Mesendoderm (in vitro differentiated cells): ENCODE measurements at regions not wholly inside any gene's neighbourhood (a gene's known extent, or its start where the extent isn't known, plus 50 kb on each side); places are given as distances from the start of the nearest gene placed in this dataset.

Experiments used
- DNase-seq: peaks from one replicate; pipeline ENCODE4 v3.0.0; 2013
- H2AK5ac ChIP-seq: 2 replicates; pipeline ENCODE4 v1.6.1; 2013; ENCODE audit warnings: low read length, inconsistent platforms
- H2BK120ac ChIP-seq: 2 replicates; pipeline ENCODE4 v1.6.1; 2013; ENCODE audit warnings: low read depth, mild to moderate bottlenecking, low read length, moderate library complexity, mixed read lengths
- H2BK15ac ChIP-seq: replicated peaks from 2 replicates; pipeline ENCODE4 v1.6.1; 2013; ENCODE audit warnings: low read depth, mild to moderate bottlenecking, moderate library complexity
- H2BK5ac ChIP-seq: 2 replicates; pipeline ENCODE4 v1.6.1; 2013; ENCODE audit warnings: low read length, inconsistent platforms
- H3K18ac ChIP-seq: 2 replicates; pipeline ENCODE4 v1.6.1; 2013; ENCODE audit warnings: mild to moderate bottlenecking, low read length, mixed read lengths
- H3K23ac ChIP-seq: one replicate; pipeline ENCODE4 v1.6.1; 2013; ENCODE audit warnings: low read length
- H3K27ac ChIP-seq: 2 replicates; pipeline ENCODE4 v1.5.1; 2013; ENCODE audit warnings: low read depth, mild to moderate bottlenecking, inconsistent platforms, low read length, moderate library complexity
- H3K27me3 ChIP-seq: 2 replicates; pipeline ENCODE4 v1.6.1; 2013; ENCODE audit warnings: low read length, control low read depth, mild to moderate bottlenecking, inconsistent platforms; ENCODE audit not compliant: insufficient read depth, poor library complexity
- H3K36me3 ChIP-seq: 2 replicates; pipeline ENCODE4 v1.6.1; 2013; ENCODE audit warnings: low read length, inconsistent platforms; ENCODE audit not compliant: control insufficient read depth, insufficient read depth
- H3K4ac ChIP-seq: one replicate; pipeline ENCODE4 v1.6.1; 2013; ENCODE audit warnings: low read depth, mild to moderate bottlenecking, low read length, moderate library complexity
- H3K4me1 ChIP-seq: 2 replicates; pipeline ENCODE4 v1.6.1; 2013; ENCODE audit warnings: low read depth, low read length, inconsistent platforms; ENCODE audit not compliant: control insufficient read depth
- H3K4me2 ChIP-seq: 2 replicates; pipeline ENCODE4 v1.6.1; 2013; ENCODE audit warnings: low read length
- H3K4me3 ChIP-seq: 2 replicates; pipeline ENCODE4 v1.5.1; 2013; ENCODE audit warnings: mild to moderate bottlenecking, low read length
- H3K56ac ChIP-seq: one replicate; pipeline ENCODE4 v1.6.1; 2013; ENCODE audit warnings: low read length
- H3K79me1 ChIP-seq: 2 replicates; pipeline ENCODE4 v1.6.1; 2013; ENCODE audit warnings: low read length, inconsistent platforms
- H3K79me2 ChIP-seq: 2 replicates; pipeline ENCODE4 v1.6.1; 2013; ENCODE audit warnings: mild to moderate bottlenecking, low read length; ENCODE audit not compliant: control insufficient read depth, insufficient read depth
- H3K9ac ChIP-seq: 2 replicates; pipeline ENCODE4 v1.6.1; 2013; ENCODE audit warnings: low read length, inconsistent platforms
- H4K5ac ChIP-seq: one replicate; pipeline ENCODE4 v1.6.1; 2013; ENCODE audit warnings: low read length
- H4K8ac ChIP-seq: one replicate; pipeline ENCODE4 v1.6.1; 2013; ENCODE audit warnings: low read depth, mild to moderate bottlenecking, control low read depth, low read length, moderate library complexity
- WGBS: extraction: QIAGEN DNeasy Blood & Tissue Kit; methylation state at CpG from one replicate; pipeline ENCODE4 v1.1.7; 2013; ENCODE audit warnings: low lambda C conversion rate, missing lambda C conversion rate; ENCODE audit not compliant: insufficient coverage; ENCODE audit errors: extremely low coverage; 5-methylcytosine and 5-hydroxymethylcytosine counted together

DNA sequence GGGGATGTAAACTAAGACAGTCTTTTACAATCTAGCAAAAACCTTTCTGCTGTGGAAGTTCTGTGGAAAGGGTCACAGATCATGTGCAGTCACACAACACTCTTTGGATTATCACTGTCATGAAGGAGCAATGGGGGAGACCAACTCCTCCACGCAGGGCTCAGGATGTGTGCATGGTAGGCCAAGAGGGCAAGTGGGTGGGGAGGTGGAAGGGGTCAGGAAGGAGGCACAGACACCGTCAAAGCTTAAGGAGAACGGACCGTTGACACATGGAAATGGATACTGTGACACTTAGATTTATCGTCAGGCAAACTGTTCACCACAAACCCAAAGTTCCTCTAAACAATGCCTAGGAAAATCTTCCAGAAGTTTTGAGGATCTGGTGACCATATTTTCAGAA lies 215.8 kb downstream of the PAX1 start:
- Histone ChIP-seq H3K4me3 (no peak overlapping the region), H3K56ac (no peak overlapping the region), H3K18ac (no peak overlapping the region), H3K23ac (no peak overlapping the region), H3K27ac (no peak overlapping the region), H3K4me2 (no peak overlapping the region), H3K4ac (no peak overlapping the region), H4K5ac (no peak overlapping the region), H3K4me1 (no peaks in the 10 kb centered on the region), H3K36me3 (no peaks in the 10 kb centered on the region), H2BK120ac (no peak overlapping the region), H3K79me2 (no peaks in the 10 kb centered on the region), H2AK5ac (no peak overlapping the region), H3K9ac (no peak overlapping the region), H3K27me3 (no peaks in the 10 kb centered on the region), H2BK15ac (no peak overlapping the region), H4K8ac (no peak overlapping the region), H3K79me1 (no peaks in the 10 kb centered on the region), H2BK5ac (no peak overlapping the region)
- DNase-seq = no peak
- WGBS = no CpG with 5 or more reads among the region's 5 CpGs

DNA sequence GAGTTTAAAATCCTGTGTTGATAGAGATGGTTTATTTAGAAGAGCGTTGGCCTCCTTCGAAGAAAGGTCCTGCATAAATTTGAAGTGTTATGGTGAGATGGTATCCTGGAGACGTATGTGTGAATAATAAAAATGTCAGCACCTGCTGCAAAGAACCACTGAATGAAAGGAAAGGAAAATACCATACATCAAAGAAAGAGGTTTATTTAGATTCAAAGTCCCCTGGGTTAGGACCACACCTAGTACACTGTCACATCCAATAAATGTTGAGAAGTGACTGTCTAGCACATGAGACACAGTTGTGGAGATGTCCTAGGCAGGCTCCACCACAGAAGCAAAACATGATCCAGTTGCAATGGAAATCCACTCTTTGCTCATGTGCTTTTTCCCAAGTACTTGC lies 214.7 kb downstream of the PAX1 start:
- no peaks in the 10 kb centered on the region for H3K79me1 ChIP-seq
- WGBS = no CpG with 5 or more reads among the region's 3 CpGs
- H2BK15ac ChIP-seq = no peak overlapping the region

GRCh38 chr20:21918398-21918797 lies 212.9 kb downstream of the PAX1 start:
- H3K9ac ChIP-seq = no peak overlapping the region
- no peaks in the 10 kb centered on the region for H3K36me3 ChIP-seq
- no peaks in the 10 kb centered on the region for H3K27me3 ChIP-seq
- no peaks in the 10 kb centered on the region for H3K4me1 ChIP-seq
- no peak overlapping the region for H3K56ac ChIP-seq
- no peak overlapping the region for H4K5ac ChIP-seq
- no peak for DNase-seq
- no peak overlapping the region for H2BK5ac ChIP-seq
- no peak overlapping the region for H3K23ac ChIP-seq
- H3K79me1 ChIP-seq = no peaks in the 10 kb centered on the region
- no peak overlapping the region for H2BK120ac ChIP-seq
- WGBS = no CpG with 5 or more reads among the region's 7 CpGs
- H2BK15ac ChIP-seq = no peak overlapping the region
- H3K79me2 ChIP-seq = no peaks in the 10 kb centered on the region
- no peak overlapping the region for H4K8ac ChIP-seq
- H2AK5ac ChIP-seq = no peak overlapping the region
- no peak overlapping the region for H3K4me3 ChIP-seq
- H3K4me2 ChIP-seq = no peak overlapping the region
- H3K18ac ChIP-seq = no peak overlapping the region
- H3K4ac ChIP-seq = no peak overlapping the region
- H3K27ac ChIP-seq = no peak overlapping the region

More for the DNA sequence above, 214.7 kb downstream of the PAX1 start:
- no peak overlapping the region for H3K56ac ChIP-seq
- no peak overlapping the region for H4K8ac ChIP-seq
- H3K4me3 ChIP-seq = no peak overlapping the region
- H2BK5ac ChIP-seq = no peak overlapping the region
- no peak overlapping the region for H2AK5ac ChIP-seq
- H3K4ac ChIP-seq = no peak overlapping the region
- no peak overlapping the region for H4K5ac ChIP-seq
- no peaks in the 10 kb centered on the region for H3K27me3 ChIP-seq
- no peak overlapping the region for H3K23ac ChIP-seq
- no peak overlapping the region for H3K27ac ChIP-seq
- DNase-seq = no peak
- no peaks in the 10 kb centered on the region for H3K79me2 ChIP-seq
- no peak overlapping the region for H3K4me2 ChIP-seq
- H3K36me3 ChIP-seq = no peaks in the 10 kb centered on the region
- no peak overlapping the region for H3K18ac ChIP-seq
- no peak overlapping the region for H3K9ac ChIP-seq
- no peak overlapping the region for H2BK120ac ChIP-seq
- no peaks in the 10 kb centered on the region for H3K4me1 ChIP-seq

DNA sequence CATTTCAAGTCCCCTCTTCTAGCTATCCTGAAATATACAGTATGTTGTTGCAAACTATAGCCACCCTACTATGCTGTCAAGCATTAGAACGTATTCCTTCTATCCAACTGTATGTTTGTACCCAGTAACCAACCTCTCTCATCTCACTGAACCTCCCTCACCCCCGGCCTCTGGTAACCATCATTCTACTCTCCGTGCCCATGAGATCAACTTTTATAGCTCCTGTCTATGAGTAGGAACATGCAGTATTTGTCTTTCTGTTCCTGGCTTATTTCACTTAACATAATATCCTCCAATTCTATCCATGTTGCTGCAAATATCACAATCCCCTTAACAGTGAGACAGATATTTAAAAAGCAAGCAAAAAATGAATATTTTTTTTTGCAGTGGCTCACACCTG lies 196.9 kb downstream of the PAX1 start:
- no peak overlapping the region for H3K18ac ChIP-seq
- no peak overlapping the region for H3K56ac ChIP-seq
- no peaks in the 10 kb centered on the region for H3K27me3 ChIP-seq
- no peak overlapping the region for H3K27ac ChIP-seq
- no peaks in the 10 kb centered on the region for H3K36me3 ChIP-seq
- no peak overlapping the region for H4K8ac ChIP-seq
- no peak overlapping the region for H4K5ac ChIP-seq
- H3K4me1 ChIP-seq = no peaks in the 10 kb centered on the region
- H3K4me3 ChIP-seq = no peak overlapping the region
- H2AK5ac ChIP-seq = no peak overlapping the region
- no peak overlapping the region for H3K4me2 ChIP-seq
- H3K79me2 ChIP-seq = no peaks in the 10 kb centered on the region
- DNase-seq = no peak
- no peak overlapping the region for H2BK5ac ChIP-seq
- no peak overlapping the region for H3K23ac ChIP-seq
- no CpG with 5 or more reads among the region's 3 CpGs for WGBS
- no peak overlapping the region for H3K4ac ChIP-seq
- no peak overlapping the region for H2BK15ac ChIP-seq
- H2BK120ac ChIP-seq = no peak overlapping the region
- no peaks in the 10 kb centered on the region for H3K79me1 ChIP-seq
- H3K9ac ChIP-seq = no peak overlapping the region

DNA sequence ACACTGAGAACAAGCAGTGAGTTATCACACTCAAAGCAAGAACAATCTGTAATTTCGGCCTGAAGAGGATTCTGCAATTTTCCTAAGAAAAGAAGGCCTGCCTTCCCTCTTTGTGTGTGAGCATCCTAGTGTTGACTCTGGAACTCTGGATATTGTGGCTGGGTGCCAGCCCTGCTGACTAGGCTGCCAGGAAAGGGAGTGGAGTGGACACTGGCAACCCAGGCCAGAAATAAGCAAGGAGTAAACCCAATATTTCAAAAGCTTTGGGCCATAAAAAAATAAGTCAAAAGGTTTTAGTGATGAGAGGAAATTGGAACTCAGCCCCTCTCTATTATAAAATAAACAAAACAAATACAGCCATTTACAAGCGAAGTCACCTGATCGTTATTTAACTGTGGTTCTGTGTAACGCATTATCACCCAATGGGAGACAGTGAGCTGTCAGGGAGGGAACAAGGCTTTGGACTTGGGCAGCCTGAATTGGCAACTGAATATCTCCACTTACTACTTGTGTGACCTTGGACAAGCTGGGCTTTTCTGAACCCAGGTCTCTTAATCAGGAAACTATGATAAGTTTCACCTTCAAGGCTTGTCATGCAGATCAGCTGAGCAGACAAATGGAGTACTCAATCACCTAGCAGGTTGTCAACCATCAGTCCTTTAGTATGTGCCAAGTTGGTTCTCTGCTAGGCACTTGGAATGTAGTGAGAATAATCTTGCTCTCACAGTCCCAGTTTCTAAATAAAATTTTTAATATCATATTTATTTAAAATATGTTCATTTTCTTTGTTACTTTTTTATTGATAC lies 196.2 kb downstream of the PAX1 start:
- Histone ChIP-seq H2BK15ac (no peak overlapping the region), H3K79me2 (no peaks in the 10 kb centered on the region), H3K79me1 (no peaks in the 10 kb centered on the region), H3K27me3 (no peaks in the 10 kb centered on the region), H3K9ac (no peak overlapping the region), H3K4me3 (no peak overlapping the region), H2BK120ac (no peak overlapping the region), H4K8ac (no peak overlapping the region), H3K27ac (no peak overlapping the region), H2AK5ac (no peak overlapping the region), H3K23ac (no peak overlapping the region), H3K18ac (no peak overlapping the region), H3K4ac (no peak overlapping the region), H2BK5ac (no peak overlapping the region), H3K36me3 (no peaks in the 10 kb centered on the region), H4K5ac (no peak overlapping the region), H3K4me1 (no peaks in the 10 kb centered on the region), H3K56ac (no peak overlapping the region), H3K4me2 (no peak overlapping the region)
- DNase-seq = no peak
- no CpG with 5 or more reads among the region's 4 CpGs for WGBS

DNA sequence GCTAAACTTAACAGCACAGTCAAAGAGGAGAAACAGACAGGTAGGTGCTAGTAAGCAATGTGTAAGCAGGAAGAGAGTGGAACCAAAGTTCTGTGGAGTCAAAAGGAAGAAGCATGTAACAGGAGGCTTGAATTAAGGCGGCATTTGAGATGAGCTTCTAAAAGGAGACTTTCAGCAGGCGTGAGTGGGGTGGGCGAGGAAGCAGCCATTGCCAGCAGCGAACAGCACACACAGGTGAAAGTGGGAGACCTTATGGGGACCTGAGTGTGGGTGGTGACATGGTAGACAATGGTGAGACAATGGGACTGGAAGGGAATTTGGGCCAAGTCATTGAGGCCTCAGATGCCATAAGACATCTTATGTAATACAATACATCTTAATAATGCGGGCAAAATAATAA lies 195.0 kb downstream of the PAX1 start:
- H2AK5ac ChIP-seq = no peak overlapping the region
- H3K27me3 ChIP-seq = no peaks in the 10 kb centered on the region
- no peak overlapping the region for H2BK120ac ChIP-seq
- no peaks in the 10 kb centered on the region for H3K36me3 ChIP-seq
- WGBS = no CpG with 5 or more reads among the region's 5 CpGs
- H4K5ac ChIP-seq = no peak overlapping the region
- H3K79me1 ChIP-seq = no peaks in the 10 kb centered on the region
- H3K9ac ChIP-seq = no peak overlapping the region
- no peak for DNase-seq
- no peak overlapping the region for H3K23ac ChIP-seq
- no peak overlapping the region for H3K4me2 ChIP-seq
- H3K18ac ChIP-seq = no peak overlapping the region
- H4K8ac ChIP-seq = no peak overlapping the region
- no peak overlapping the region for H3K4me3 ChIP-seq
- no peak overlapping the region for H3K4ac ChIP-seq
- no peak overlapping the region for H2BK5ac ChIP-seq
- H3K79me2 ChIP-seq = no peaks in the 10 kb centered on the region
- H3K27ac ChIP-seq = no peak overlapping the region
- no peak overlapping the region for H2BK15ac ChIP-seq
- H3K4me1 ChIP-seq = no peaks in the 10 kb centered on the region
- no peak overlapping the region for H3K56ac ChIP-seq
